Thyroid gland (tissue), 4 donors: ENCODE measurements at regions not wholly inside any gene's neighbourhood (a gene's known extent, or its start where the extent isn't known, plus 50 kb on each side); places are given as distances from the start of the nearest gene placed in this dataset.

Experiments
- POLR2A ChIP-seq, 2 donors: fragments of 450-650 bp; IDR thresholded peaks; one replicate each; pipeline ENCODE4 v1.6.1; 2017; ENCODE audit warnings: antibody characterized with exemption in 2 of 2, mild to moderate bottlenecking in 2 of 2, moderate library complexity in 1 of 2
- TF ChIP-seq, protein P1 (sequence below), 6 experiments: fragments of 200-600 bp in 3 of 6; fragments of 450-650 bp in 3 of 6; sonication (generic) in 3 of 6; IDR thresholded peaks; one replicate each; pipeline ENCODE4 v1.5.1; 2016 to 2019; ENCODE audit warnings: antibody characterized with exemption in 6 of 6, mild to moderate bottlenecking in 2 of 6, inconsistent platforms in 1 of 6, moderate library complexity in 1 of 6

DNA sequence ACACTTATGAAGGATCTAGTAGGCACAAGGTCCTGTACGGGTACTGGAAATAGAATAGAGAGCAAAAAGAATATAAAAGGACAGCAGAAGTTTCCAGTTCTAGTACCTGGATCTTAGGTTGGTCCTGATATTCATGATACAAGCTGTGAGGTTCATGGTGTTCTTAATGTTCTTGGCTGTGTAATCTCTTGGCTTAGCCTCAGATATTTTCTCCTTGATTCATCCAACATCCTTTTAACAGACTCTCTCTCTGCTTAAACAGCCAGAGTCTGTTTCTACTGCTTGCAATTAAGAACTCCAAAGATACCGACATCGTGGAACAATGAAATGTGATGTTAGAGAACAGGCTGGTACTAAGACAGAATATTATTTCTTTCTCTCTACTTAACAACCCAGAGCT, 49.9 kb downstream of the CNTN3 start:
- no peak for TF ChIP-seq POLR2A (IDR thresholded peaks at IDR 0.05)
- TF ChIP-seq, protein P1, sequence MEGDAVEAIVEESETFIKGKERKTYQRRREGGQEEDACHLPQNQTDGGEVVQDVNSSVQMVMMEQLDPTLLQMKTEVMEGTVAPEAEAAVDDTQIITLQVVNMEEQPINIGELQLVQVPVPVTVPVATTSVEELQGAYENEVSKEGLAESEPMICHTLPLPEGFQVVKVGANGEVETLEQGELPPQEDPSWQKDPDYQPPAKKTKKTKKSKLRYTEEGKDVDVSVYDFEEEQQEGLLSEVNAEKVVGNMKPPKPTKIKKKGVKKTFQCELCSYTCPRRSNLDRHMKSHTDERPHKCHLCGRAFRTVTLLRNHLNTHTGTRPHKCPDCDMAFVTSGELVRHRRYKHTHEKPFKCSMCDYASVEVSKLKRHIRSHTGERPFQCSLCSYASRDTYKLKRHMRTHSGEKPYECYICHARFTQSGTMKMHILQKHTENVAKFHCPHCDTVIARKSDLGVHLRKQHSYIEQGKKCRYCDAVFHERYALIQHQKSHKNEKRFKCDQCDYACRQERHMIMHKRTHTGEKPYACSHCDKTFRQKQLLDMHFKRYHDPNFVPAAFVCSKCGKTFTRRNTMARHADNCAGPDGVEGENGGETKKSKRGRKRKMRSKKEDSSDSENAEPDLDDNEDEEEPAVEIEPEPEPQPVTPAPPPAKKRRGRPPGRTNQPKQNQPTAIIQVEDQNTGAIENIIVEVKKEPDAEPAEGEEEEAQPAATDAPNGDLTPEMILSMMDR (IDR thresholded peaks at IDR 0.05): no peak
